GM23248 (cell line): ENCODE measurements at regions not wholly inside any gene's neighbourhood (a gene's known extent, or its start where the extent isn't known, plus 50 kb on each side); places are given as distances from the start of the nearest gene placed in this dataset.

Experiments
- EZH2 ChIP-seq: fragments of 200-600 bp; sonication (generic); IDR thresholded peaks from 2 replicates; pipeline ENCODE4 v1.6.1; 2018; ENCODE audit warnings: antibody characterized with exemption, mild to moderate bottlenecking; ENCODE audit not compliant: insufficient read depth, poor library complexity, severe bottlenecking
- EZH2phosphoT487 ChIP-seq: fragments of 200-600 bp; sonication (generic); IDR thresholded peaks from 2 replicates; pipeline ENCODE4 v1.6.1; 2018; ENCODE audit warnings: antibody characterized with exemption, moderate library complexity, mild to moderate bottlenecking, low read depth; ENCODE audit not compliant: insufficient read depth

DNA sequence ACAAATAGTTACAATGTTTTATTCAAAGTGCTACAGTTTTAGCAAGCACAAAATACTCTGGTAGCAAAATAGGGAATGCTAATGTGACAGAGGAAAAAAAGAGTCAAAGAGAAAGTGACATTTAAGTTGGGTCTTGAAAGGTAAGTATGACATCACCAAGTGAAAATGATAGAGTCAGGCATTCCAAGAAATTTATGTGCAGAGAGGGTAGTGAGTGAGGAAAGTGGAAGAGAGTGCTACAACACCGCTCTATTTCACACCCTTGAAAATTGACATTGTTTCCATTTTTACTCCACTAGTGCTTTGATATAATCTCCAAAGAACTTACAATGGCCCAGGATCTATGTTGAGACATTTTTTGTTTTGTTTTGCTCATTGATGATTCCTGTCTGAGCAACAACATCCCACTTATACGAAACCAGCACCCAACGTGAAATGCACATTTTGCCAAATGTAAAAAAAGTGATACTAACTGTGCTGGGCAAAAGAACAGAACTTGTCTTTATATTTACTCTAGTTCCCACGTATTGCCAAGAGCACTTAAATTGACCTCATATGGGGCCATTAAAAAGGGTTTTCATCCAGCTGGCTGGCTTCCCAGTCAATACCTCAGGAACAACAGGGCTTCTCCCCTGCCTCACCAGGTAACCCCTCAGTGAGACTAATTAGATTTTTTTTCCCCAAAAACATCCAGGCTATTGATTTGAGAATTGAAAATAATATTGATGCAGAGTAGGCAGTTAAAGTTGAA lies 206.3 kb upstream of the NR5A2 start:
- no peak for TF ChIP-seq EZH2phosphoT487
- TF ChIP-seq EZH2 = no peak
